GM18868 (cell line): ENCODE measurements at regions not wholly inside any gene's neighbourhood (a gene's known extent, or its start where the extent isn't known, plus 50 kb on each side); places are given as distances from the start of the nearest gene placed in this dataset.
"Not testable (repeated sequence)": the region's sequence is repeated elsewhere in the genome, so short reads cannot be mapped to it uniquely, and the experiment has no call there.

Experiments
- ATAC-seq: cut with Tn5 transposase; IDR thresholded peaks from one replicate; pipeline ENCODE4 v1.9.1; 2021; ENCODE audit warnings: mild to moderate bottlenecking, moderate library complexity; ENCODE audit not compliant: unreplicated experiment

- peak; percentile 89 for ATAC-seq
Observed at GRCh38 chr1:209086486-209087192, 496.9 kb upstream of the CAMK1G start.

DNA sequence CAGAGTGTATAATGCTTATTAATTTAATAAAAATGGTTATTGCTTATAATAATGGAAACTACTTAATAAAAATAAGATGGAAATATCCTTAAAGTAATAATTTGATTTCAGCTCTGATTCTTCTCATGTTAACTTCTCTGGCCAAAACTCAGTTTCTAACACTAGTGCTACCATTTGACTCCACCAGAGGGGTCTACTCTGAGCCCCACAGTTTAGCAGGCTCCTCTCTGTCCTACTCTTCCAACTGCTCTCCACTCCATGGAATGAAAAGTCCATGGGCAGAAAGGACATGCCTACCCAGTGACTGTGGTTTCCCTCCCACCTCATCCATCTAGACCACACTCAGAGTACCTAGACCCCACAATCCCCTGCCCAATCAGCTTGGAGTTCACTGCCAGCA, 489.1 kb upstream of the CAMK1G start:
- ATAC-seq = no peak

DNA sequence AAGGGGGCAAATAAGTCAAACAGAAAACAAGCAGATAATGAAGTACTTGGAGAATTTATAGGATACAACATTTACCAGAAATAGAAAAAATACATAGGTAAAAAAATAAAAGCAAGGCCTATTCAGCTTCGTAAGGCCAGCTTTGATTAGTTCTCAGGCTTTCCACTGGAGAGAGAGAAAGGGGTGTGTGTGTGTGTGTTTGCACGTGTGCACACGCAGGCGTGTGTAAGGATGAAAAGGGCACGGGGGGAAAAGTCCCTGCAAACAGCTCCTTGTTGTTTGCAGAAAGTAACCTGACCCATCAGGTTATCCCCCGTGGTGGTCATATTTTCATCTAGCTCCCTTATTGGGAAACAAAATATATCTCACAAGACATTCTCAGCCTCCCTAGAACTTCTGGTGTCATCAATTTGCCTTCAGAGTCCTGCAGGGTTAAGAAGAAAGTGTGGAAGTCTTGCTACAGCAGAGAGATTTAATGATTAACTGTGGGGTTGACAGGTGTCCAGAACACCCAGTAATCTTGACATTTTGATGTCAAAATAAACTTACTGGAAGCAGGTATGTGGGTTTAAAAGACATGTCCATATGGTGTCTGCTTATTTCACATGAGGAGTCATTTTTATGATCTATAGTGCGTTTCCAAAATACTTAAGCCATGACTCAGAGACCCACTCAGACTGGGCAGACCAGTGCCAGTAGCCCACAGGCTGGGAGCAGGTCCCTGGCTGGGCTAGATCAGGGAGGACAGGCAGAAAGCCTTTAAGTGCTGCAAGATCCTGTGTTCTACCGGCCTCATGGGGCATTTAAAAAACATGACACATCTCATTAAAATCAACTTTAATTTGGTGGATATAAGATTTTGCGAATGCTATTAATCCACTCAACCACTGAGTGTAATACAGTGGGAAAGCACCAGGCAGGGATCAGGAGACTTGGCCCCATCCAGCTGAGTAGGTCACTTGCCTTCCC, 487.6 kb upstream of the CAMK1G start:
- ATAC-seq = no peak

DNA sequence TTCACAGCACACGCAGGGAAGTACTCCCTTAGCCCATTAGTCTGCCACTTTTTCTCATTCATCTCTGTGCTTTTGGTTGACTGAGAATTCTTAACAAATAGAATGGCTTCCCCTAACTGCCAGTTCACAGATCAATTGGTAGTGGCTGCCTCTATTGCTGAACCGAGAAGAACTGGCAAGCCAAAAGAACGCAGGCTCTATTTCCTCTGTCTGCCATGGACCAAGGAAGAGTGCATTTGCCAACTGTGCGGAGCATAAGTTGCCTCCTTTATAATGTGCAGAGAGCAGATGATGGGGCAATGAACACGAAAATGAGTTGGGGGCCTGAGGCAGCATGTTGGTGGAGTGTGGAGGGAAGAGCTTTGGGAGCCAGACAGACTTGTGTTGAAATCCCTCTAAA, 483.1 kb upstream of the CAMK1G start:
- no peak for ATAC-seq

DNA sequence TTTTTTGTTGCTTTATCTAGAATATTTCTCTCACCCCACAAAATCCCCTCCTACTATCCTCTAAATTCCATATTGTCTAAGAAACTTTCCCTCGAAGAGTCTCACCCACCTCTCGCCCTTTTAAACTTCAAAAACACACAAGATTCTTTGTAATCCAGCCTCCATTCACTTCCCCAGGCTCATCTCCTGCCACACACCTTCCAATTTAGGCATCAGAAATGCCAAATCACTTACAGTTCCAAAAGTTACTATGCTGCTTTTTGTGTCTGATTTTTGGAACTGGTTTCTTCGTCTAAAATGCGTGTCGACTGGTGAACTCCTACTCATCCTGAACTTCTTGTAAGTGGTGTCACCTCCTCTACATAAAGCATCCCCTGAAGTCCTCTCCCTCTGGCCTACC, 482.4 kb upstream of the CAMK1G start:
- no peak for ATAC-seq

DNA sequence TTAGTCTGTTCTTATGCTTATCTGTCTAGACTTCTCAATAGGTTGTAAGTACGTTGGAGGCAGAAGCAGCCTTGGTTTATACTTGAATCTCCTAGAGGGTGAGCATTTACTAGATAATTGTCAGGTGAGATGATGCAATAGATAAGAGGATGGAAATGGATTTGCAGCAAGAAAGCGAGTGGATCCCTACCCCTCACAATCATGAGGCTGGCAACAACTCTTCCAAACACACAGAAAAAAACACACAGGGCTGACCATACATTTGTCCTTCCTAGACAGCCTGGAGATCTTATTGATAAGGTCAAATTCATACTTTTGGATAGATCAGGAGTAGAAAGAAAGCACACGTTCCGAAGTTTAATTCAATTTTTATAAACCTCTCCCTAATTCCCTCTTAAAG, 481.4 kb upstream of the CAMK1G start:
- ATAC-seq = no peak

- ATAC-seq = no peak
Observed at GRCh38 chr1:209102531-209102930, 481.0 kb upstream of the CAMK1G start.

DNA sequence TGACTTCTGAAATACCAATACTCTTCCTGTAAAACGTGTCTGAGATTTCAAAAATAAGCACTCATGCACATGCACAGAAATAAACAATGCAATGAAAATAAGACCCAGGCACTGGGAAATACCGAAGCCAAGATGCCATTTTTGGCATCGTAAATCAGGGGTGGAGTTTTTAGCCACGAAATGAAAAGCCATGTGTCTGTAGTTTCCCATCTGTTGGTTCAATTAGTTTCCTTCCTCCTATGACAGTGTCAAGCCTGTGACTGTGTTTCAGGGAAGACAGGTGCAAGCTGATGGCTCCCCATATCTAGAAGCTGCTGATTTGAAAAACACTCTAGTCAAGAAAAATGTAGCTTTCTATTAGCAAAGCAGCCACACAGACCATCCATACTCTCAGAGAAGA, 480.4 kb upstream of the CAMK1G start:
- ATAC-seq = peak; percentile 53

DNA sequence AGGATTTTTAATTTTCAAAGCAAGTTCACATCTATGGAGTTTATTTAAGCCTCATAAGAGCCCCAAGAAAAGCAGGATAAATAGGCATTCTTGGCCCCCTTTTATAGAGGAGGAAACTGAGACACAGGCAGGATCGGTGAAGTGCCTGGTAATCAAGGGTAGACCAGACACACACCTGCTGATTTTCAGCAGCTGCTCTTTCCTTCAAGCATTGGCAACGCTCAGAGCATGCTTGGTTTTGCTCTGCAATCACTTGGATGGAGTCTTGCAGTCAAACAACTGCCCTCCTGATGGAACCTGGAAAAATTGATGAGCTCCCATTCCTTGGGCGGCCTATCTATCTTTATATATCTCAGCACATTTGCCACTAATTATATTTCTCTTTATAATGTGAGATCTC, 478.9 kb upstream of the CAMK1G start:
- no peak for ATAC-seq

- ATAC-seq = no peak
Observed at GRCh38 chr1:209105701-209106100, 477.8 kb upstream of the CAMK1G start.

DNA sequence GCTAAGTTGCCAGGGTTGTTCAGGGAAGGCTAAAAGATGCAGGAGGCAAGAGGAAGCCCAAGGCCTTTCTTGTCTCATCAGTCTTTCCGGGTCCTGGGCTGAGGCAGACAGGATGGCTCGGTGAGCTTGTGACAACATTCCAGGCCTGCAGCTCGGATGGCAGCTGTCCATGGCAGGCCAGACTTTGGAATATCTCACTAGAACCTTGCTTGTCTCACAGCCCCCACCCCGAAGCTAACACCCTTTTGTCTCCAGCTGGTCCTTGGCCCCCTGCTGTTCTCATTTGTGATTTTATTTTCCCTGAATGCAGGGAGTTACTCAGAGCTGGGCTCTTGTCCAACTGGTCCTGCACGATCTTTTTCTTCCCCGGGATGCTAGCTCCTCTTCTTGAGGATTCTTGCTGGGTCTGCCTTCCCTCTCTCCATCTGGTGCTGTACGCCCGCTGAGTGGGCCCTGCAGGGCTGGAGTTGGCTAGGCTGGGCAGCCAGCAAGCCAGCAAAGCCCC, 477.2 kb upstream of the CAMK1G start:
- no peak for ATAC-seq

- no peak for ATAC-seq
Observed at GRCh38 chr1:209106861-209107260, 476.7 kb upstream of the CAMK1G start.

GRCh38 chr1:209107535-209107934, 476.0 kb upstream of the CAMK1G start:
- ATAC-seq = peak; percentile 60

DNA sequence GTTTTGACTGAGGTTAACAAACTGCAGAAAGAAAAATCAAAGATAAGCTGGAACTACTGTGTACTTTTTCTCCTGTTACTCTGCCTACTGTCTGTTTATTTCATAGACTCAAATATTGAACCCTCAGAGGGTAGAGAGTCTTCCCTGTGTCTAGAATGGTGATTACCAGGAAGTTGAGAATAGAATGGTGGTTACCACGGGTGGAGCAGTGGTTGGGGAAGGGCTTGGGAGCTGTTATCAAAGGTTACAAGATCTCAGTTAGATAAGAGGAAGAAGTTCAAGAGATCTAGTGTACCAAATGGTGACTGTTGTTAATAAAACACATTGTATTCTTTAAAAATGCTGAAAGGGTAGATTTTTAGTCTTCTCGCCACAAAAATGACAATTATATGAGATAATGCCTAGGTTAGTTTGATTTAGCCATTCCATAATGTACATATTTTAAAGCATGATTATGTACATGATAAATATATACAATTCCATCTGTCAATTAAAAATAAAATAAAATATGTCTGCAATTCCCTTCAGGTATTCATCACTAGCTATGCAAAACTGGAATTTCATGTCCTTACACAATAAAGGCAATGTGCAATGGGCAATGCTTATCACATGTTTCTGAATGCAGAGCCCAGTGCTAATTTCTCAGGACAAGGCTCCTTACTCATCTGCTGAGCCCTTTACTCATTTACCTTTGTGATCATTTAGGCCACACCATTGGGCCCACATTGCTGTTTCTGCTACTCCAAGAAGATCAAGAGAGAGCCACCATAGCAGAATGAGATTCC, 474.3 kb upstream of the CAMK1G start:
- ATAC-seq = no peak

GRCh38 chr1:209113521-209113920, 470.0 kb upstream of the CAMK1G start:
- ATAC-seq = no peak

DNA sequence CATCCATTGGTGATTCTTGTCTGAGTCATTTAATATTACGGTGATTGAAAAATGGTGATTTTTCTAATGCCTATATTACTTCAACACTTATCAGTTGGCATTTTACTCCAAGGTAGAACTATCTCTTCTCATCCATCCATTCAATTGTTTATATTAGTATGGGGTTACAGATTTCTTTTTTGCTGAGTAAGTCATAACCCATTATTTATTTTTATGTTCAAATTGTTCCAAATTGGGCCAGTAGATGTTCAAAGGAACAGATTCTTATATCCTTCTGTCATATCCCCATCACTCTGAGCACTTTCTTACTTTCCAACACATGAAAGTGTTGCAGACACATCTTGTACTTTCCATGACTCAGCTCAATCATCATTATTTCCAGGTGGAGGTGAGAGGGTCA, 466.8 kb upstream of the CAMK1G start:
- ATAC-seq = no peak

DNA sequence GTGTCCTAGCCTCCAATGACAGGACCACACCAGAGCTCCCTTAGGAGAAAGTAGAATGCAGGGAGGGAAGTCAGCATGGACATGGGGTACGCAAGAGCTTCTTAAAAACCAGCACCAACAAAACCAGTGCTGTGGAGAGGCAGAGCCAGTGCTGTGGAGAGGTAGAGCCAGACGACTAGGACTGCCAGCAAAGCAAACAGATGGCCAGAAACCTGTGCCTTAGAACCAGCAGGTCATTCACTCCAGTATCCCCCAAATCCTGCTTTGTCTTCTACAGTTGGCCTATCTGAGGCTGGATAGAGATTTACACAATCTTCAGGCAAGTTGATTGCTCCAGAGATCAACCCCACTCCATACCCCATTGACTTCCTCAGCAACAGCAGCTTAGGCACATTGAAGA, 459.9 kb upstream of the CAMK1G start:
- ATAC-seq = no peak

DNA sequence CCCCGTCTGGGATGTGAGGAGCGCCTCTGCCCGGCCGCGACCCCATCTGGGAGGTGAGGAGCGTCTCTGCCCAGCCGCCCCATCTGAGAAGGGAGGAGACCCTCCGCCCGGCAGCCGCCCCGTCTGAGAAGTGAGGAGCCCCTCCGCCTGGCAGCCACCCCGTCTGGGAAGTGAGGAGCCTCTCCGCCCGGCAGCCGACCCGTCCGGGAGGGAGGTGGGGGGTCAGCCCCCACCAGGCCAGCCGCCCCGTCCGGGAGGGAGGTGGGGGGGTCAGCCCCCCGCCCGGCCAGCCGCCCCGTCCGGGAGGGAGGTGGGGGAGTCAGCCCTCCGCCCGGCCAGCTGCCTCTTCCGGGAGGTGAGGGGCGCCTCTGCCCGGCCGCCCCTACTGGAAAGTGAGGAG, 454.4 kb upstream of the CAMK1G start:
- ATAC-seq = not testable (repeated sequence)

DNA sequence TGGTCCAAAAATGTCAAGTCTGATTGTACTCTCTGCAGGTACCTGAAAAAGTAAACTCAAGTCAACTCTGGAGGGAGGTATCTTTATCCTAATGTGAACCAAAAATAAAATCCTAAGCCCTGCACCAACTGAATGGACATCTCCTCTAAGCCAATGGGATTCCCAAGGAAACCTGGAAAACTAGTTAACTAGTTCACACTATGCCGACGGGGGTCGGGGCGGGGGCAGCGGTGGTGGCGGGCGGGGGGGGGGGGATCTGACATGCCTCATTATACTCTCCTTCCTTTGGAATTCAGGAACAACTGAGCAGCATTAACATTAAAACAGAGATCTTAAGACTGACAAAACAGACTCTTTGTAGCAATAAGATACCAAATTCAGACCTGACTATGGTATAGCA, 452.6 kb upstream of the CAMK1G start:
- ATAC-seq = no peak

- ATAC-seq = no peak
Observed at GRCh38 chr1:209132736-209133467, 450.6 kb upstream of the CAMK1G start.
